CD4-positive, CD25-positive, alpha-beta regulatory T cell (primary cell): ENCODE measurements at regions not wholly inside any gene's neighbourhood (a gene's known extent, or its start where the extent isn't known, plus 50 kb on each side); places are given as distances from the start of the nearest gene placed in this dataset.

ENCODE experiments used
- ATAC-seq, 2 donors: fragments of 150-1000 bp; cut with Tn5 transposase; one replicate each; pipeline ENCODE4 v1.10.0; 2021; ENCODE audit warnings: low read depth in 2 of 2, moderate number of reproducible peaks in 2 of 2, moderate library complexity in 1 of 2
- DNase-seq, 3 donors: peaks; one replicate each; pipeline versions ENCODE4 v3.0.0 to v3.0.0-alpha.2; 2012 to 2022; ENCODE audit warnings: mixed read lengths in 1 of 3
- H3K27ac ChIP-seq: one replicate; pipeline ENCODE4 v1.7.0; 2013; ENCODE audit warnings: mild to moderate bottlenecking, low read length; ENCODE audit not compliant: insufficient read depth, poor library complexity, severe bottlenecking
- H3K27me3 ChIP-seq: one replicate; pipeline ENCODE4 v1.7.0; 2013; ENCODE audit warnings: low read length; ENCODE audit not compliant: control insufficient read depth, insufficient read depth
- H3K36me3 ChIP-seq: one replicate; pipeline ENCODE4 v1.7.0; 2013; ENCODE audit warnings: mild to moderate bottlenecking, low read length, moderate library complexity; ENCODE audit not compliant: control insufficient read depth, insufficient read depth
- H3K4me1 ChIP-seq: 2 replicates; pipeline ENCODE4 v1.7.0; 2013; ENCODE audit warnings: mild to moderate bottlenecking, low read length; ENCODE audit not compliant: insufficient read depth, control insufficient read depth, poor library complexity, severe bottlenecking
- H3K4me3 ChIP-seq: one replicate; pipeline ENCODE4 v1.7.0; 2013; ENCODE audit warnings: low read depth, mild to moderate bottlenecking, low read length, moderate library complexity
- H3K9me3 ChIP-seq, 2 experiments: 1 replicate in 1 of 2; 2 replicates in 1 of 2; pipeline ENCODE4 v1.7.0; 2013; ENCODE audit warnings: low read length in 2 of 2, mild to moderate bottlenecking in 1 of 2, moderate library complexity in 1 of 2; ENCODE audit not compliant: control insufficient read depth in 2 of 2
- H3K27ac Mint-ChIP-seq, 3 donors: one replicate each; pipeline ENCODE4 v1.8.0; 2020 to 2022; ENCODE audit warnings: mild to moderate bottlenecking in 3 of 3, mixed read lengths in 3 of 3, moderate library complexity in 2 of 3
- H3K27me3 Mint-ChIP-seq: one replicate; pipeline ENCODE4 v1.8.0; 2022; ENCODE audit warnings: mild to moderate bottlenecking, mixed read lengths
- H3K36me3 Mint-ChIP-seq: one replicate; pipeline ENCODE4 v1.8.0; 2020; ENCODE audit warnings: mixed read lengths
- H3K4me1 Mint-ChIP-seq, 4 donors: one replicate each; pipeline ENCODE4 v1.8.0; 2020 to 2022; ENCODE audit warnings: mixed read lengths in 4 of 4, mild to moderate bottlenecking in 1 of 4
- H3K4me3 Mint-ChIP-seq, 4 donors: one replicate each; pipeline ENCODE4 v1.8.0; 2020 to 2022; ENCODE audit warnings: mild to moderate bottlenecking in 4 of 4, mixed read lengths in 4 of 4, moderate library complexity in 3 of 4
- H3K9me3 Mint-ChIP-seq, 7 donors: one replicate each; pipeline ENCODE4 v1.8.0; 2020 to 2022; ENCODE audit warnings: mixed read lengths in 7 of 7, mild to moderate bottlenecking in 3 of 7, moderate library complexity in 2 of 7

DNA sequence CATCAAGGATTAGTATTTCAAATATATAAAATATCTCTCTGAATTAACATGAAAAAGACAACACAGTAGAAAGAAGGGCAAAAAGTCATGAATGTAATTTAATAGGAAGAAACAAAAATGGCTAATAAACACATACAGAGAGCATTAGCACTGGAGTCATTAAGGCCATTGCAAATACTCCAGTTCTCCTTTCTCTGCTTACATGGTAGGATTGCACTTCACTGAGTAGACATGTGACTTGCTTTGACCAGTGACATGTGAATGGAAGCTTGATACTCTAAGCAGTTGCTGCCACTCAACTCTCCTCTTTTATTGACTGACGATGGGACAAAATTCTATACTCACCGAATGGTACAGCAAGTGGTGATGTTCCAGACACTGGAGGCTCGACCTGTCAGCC is 153.9 kb upstream of the LGALSL start:
- Mint-ChIP-seq H3K36me3 (no peaks in the 10 kb centered on the region), H3K4me1 (peaks cover 4 to 14% (median 13%) of the 10 kb centered on the region in 4 donors), H3K4me3 (no peak overlapping the region)

DNA sequence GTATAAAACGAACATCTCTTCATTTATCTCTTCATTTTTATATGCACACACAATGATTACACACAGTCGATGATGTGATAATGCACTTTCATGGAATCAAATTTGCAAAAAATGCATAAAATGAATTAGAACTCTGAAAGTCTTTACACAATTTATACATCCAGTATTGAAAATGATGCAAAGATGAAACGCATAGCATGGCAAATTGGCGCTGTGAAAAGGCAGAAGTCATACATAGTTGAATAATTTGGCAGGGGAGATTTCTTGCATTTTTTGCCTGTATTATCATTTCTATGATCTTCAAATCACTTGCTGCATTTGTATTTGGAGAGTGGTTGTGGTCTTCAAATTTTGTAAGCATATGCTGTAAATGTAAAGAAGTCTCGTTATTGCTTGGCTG is 150.7 kb upstream of the LGALSL start:
- Mint-ChIP-seq H3K4me3 (no peak overlapping the region), H3K27ac (no peak overlapping the region), H3K36me3 (no peaks in the 10 kb centered on the region), H3K4me1 (peaks cover 0 to 7% (median 2%) of the 10 kb centered on the region in 4 donors), H3K9me3 (peaks cover 0 to 4% (median 1%) of the 10 kb centered on the region in 7 donors), H3K27me3 (peaks cover 20% of the 10 kb centered on the region)
- H3K9me3 ChIP-seq, result peaks cover 0 to 7% of the 10 kb centered on the region in 2 experiments
- DNase-seq (no peak), ATAC-seq (no peak)
- peaks cover 3% of the 10 kb centered on the region for H3K27me3 ChIP-seq
- H3K27ac ChIP-seq, result no peak overlapping the region
- H3K4me3 ChIP-seq, result no peak overlapping the region
- H3K36me3 ChIP-seq, result no peaks in the 10 kb centered on the region
- H3K4me1 ChIP-seq, result no peaks in the 10 kb centered on the region

More for the DNA sequence above, 153.9 kb upstream of the LGALSL start:
- DNase-seq (no peak), ATAC-seq (no peak)
- peaks cover 0 to 2% (median 0%) of the 10 kb centered on the region in 7 donors for H3K9me3 Mint-ChIP-seq
- Histone ChIP-seq H3K27ac (no peak overlapping the region), H3K4me1 (no peaks in the 10 kb centered on the region), H3K9me3 (no peaks in the 10 kb centered on the region), H3K27me3 (no peaks in the 10 kb centered on the region), H3K36me3 (no peaks in the 10 kb centered on the region), H3K4me3 (no peak overlapping the region)
- no peak overlapping the region for H3K27ac Mint-ChIP-seq
- peaks cover 11% of the 10 kb centered on the region for H3K27me3 Mint-ChIP-seq

DNA sequence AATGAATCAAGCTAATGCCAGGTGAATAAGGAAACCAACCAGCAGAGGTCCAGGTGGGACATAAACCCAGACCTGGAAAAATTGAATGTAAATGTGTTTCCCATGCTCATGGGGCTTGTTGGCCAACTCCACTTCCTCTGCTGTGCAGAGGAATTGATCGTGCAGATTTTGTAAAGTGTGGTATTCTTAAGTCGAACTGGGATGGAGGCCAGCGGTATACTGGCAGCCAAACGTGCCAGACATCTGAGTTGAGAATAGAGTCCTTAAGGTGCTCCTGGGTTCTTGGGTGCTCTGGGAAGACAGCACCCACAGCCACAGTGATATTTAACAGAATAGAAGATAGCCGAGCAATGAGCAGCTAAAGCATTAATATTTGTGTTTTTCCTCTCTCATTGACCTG is 146.5 kb upstream of the LGALSL start:
- Mint-ChIP-seq H3K9me3 (peaks cover 0 to 4% (median 1%) of the 10 kb centered on the region in 7 donors), H3K4me3 (no peak overlapping the region), H3K36me3 (no peaks in the 10 kb centered on the region), H3K4me1 (peaks cover 0 to 3% (median 0%) of the 10 kb centered on the region in 4 donors), H3K27me3 (peaks cover 30% of the 10 kb centered on the region), H3K27ac (no peak overlapping the region)
- DNase-seq (no peak), ATAC-seq (no peak)
- Histone ChIP-seq H3K4me1 (no peaks in the 10 kb centered on the region), H3K27ac (no peak overlapping the region), H3K9me3 (peaks cover 0 to 7% of the 10 kb centered on the region in 2 experiments), H3K27me3 (peaks cover 3% of the 10 kb centered on the region), H3K4me3 (no peak overlapping the region), H3K36me3 (no peaks in the 10 kb centered on the region)

DNA sequence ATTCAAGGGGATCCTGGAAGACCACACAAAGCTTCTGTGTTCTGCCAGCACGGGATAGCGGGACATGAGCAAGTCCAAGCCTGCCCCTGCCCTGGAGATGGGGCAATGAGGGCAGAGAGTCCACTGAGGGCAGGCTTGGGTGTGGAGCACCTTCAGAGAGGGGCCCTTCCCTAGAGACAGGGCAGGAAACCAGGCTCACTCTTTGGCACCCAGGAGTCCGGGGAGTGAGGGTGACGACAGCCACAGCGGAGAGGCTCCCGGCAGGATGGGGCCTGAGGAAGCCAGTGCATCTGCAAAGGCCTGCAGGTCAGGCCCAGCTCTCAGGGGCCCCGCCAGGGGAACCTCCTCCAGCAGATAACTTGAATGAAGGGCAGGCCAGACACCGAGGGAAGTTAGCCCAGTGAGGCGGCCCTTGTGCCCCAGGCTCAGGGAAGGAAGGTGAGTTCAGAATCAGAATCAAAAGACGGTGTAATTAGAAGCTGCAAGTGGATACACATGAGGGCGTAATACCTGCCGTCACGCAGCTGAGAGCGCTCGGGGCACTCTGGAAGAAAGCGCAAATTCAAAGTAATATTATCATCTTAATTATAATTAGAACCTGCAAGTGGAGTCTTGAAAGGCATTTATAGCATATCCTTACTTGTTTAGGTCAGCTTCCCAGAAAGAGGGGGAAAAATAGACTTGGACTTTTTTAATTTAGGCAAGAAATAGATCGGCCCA is 142.6 kb upstream of the LGALSL start:
- no peaks in the 10 kb centered on the region for H3K4me1 ChIP-seq
- no peaks in the 10 kb centered on the region for H3K36me3 ChIP-seq
- no peak for ATAC-seq
- no peak overlapping the region for H3K27ac ChIP-seq
- no peaks in the 10 kb centered on the region for H3K9me3 ChIP-seq
- peak overlapping the region in 2 of 3 donors; percentile 36 to 84 for H3K27ac Mint-ChIP-seq
- H3K27me3 Mint-ChIP-seq, result peaks cover 34% of the 10 kb centered on the region
- peaks cover 2% of the 10 kb centered on the region for H3K27me3 ChIP-seq
- H3K4me1 Mint-ChIP-seq, result peaks cover 0 to 6% (median 0%) of the 10 kb centered on the region in 4 donors
- no peak overlapping the region for H3K4me3 ChIP-seq
- peaks cover 0 to 1% (median 0%) of the 10 kb centered on the region in 7 donors for H3K9me3 Mint-ChIP-seq
- no peak overlapping the region for H3K4me3 Mint-ChIP-seq
- H3K36me3 Mint-ChIP-seq, result no peaks in the 10 kb centered on the region
- DNase-seq, result no peak

DNA sequence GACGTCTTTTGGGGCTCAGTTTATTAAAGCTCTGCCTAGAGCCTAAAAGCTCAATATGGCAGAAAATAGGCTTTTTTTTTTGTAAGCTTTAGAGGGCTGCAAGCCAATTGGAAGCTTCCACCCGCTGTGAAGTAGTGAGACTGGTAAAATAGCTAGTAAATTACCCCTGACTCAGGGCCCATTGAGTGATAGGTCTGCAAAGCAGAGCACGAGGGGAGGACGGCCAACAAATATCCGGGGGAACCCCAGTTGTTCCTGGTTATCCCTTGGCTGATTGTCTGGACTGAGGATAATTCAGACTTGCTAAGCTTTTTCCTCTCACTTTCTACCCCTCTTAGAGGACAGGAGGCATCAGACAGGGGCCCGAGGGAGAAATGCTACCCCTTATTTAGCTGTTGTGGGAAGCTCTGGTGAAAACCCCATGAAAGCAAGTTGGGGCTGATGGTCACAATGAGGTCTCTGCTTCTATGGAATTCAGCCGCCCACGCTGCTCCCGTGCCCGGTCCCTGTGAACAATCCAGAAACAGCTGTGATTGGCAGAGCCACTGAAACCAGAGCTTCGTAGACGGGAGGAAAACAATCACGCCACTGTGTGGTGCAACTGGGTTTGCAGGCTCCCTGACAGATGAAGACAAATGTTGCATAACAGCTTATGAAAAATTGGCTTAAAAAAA is 141.9 kb upstream of the LGALSL start:
- Histone ChIP-seq H3K36me3 (no peaks in the 10 kb centered on the region), H3K27ac (no peak overlapping the region), H3K27me3 (peaks cover 2% of the 10 kb centered on the region), H3K4me3 (no peak overlapping the region), H3K4me1 (no peaks in the 10 kb centered on the region), H3K9me3 (no peaks in the 10 kb centered on the region)
- H3K9me3 Mint-ChIP-seq, result peaks cover 0 to 1% (median 0%) of the 10 kb centered on the region in 7 donors
- H3K4me1 Mint-ChIP-seq, result peaks cover 0 to 6% (median 0%) of the 10 kb centered on the region in 4 donors
- peak overlapping the region in 1 of 3 donors; percentile 75 for H3K27ac Mint-ChIP-seq
- peaks cover 28% of the 10 kb centered on the region for H3K27me3 Mint-ChIP-seq
- peak in 1 of 3 donors; percentile 30 for DNase-seq
- H3K4me3 Mint-ChIP-seq, result no peak overlapping the region
- H3K36me3 Mint-ChIP-seq, result no peaks in the 10 kb centered on the region
- ATAC-seq, result no peak

DNA sequence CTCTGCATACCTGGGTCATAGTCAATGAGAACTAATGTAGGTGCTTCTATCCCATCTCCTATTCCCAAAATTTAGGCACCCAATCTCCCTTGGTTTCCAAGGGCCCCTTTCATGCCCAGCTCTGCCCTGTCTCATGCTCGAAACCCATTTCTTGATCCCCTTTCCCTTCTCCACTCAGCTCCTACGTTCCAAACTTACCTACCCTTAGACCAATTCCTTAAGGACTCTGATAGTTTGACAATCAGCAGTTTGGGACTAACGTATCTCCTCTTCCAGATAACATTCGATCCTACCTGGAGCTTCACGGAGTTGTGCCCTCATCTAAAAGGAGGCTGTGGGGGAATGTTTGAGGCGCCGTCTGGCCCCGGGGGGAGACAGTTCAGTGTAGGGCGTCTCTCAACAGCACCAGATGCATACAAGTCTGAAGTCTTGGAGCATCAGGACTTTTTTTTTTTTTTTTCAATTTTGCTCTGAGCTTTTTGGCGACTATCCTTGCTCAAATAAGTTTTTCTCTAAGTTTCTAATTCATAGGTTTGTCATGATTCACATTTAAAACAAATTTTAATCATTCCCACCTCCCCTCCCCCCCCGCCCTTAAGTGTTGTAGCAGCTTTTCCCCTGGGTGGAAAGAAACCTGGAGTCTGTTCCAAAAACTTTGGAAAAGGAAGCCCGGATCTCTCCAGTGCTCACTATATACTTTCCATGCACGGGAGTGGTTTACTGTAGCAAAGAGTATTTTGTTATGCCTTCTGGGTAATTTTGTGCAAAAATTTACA is 141.2 kb upstream of the LGALSL start:
- Histone ChIP-seq H3K27ac (no peak overlapping the region), H3K9me3 (no peaks in the 10 kb centered on the region), H3K36me3 (no peaks in the 10 kb centered on the region), H3K4me1 (no peaks in the 10 kb centered on the region), H3K4me3 (no peak overlapping the region), H3K27me3 (peaks cover 2% of the 10 kb centered on the region)
- H3K27me3 Mint-ChIP-seq, result peaks cover 23% of the 10 kb centered on the region
- H3K4me1 Mint-ChIP-seq, result peaks cover 2 to 10% (median 4%) of the 10 kb centered on the region in 4 donors
- H3K9me3 Mint-ChIP-seq, result peaks cover 0 to 1% (median 0%) of the 10 kb centered on the region in 7 donors
- H3K27ac Mint-ChIP-seq, result peak overlapping the region in 1 of 3 donors; percentile 75
- H3K4me3 Mint-ChIP-seq, result no peak overlapping the region
- DNase-seq, result no peak
- ATAC-seq, result no peak
- H3K36me3 Mint-ChIP-seq, result no peaks in the 10 kb centered on the region

DNA sequence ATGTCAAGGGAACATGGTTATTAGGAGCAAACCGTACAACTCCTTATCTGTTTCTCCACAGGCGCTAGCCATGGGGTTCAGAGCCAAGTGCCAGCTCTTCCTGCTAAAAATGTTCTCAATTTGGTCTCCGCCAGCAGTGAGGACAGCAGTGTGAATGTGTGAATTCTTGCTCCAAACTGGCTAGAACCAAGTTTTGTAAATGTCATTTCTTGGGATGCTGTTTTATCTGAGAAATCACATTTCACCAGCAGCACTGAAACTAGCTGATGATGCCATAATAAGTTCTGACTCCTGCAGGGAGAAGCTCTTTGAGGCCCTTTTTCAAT is 140.6 kb upstream of the LGALSL start:
- Mint-ChIP-seq H3K27ac (no peak overlapping the region), H3K4me1 (peaks cover 4 to 16% (median 9%) of the 10 kb centered on the region in 4 donors), H3K4me3 (no peak overlapping the region), H3K27me3 (peaks cover 23% of the 10 kb centered on the region), H3K9me3 (no peaks in the 10 kb centered on the region), H3K36me3 (no peaks in the 10 kb centered on the region)
- Histone ChIP-seq H3K27me3 (peaks cover 2% of the 10 kb centered on the region), H3K27ac (no peak overlapping the region), H3K9me3 (no peaks in the 10 kb centered on the region), H3K36me3 (no peaks in the 10 kb centered on the region), H3K4me3 (no peak overlapping the region), H3K4me1 (no peaks in the 10 kb centered on the region)
- DNase-seq (no peak), ATAC-seq (no peak)
